ENCODE measurements at regions not wholly inside any gene's neighbourhood (a gene's known extent, or its start where the extent isn't known, plus 50 kb on each side); places are given as distances from the start of the nearest gene placed in this dataset.
A peak's percentile ranks its signal among the peaks of the same experiment; 100 is the strongest.

GRCh38 chr18:78196280-78196679, 783.3 kb upstream of the SALL3 start:
- no peaks in the 10 kb centered on the region for H3K36me3 ChIP-seq
- H3K27me3 ChIP-seq: no peaks in the 10 kb centered on the region
- no peaks in the 10 kb centered on the region for H3K9me3 ChIP-seq
- H3K4me1 ChIP-seq: no peaks in the 10 kb centered on the region
- TF ChIP-seq CTCF (IDR thresholded peaks at IDR 0.05): no peak
- intact Hi-C loops (cut with DNase I): no loop called here
- ATAC-seq (no peak), DNase-seq (no peak)
- H3K4me3 ChIP-seq: no peak overlapping the region
- no peak overlapping the region for H3K27ac ChIP-seq

DNA sequence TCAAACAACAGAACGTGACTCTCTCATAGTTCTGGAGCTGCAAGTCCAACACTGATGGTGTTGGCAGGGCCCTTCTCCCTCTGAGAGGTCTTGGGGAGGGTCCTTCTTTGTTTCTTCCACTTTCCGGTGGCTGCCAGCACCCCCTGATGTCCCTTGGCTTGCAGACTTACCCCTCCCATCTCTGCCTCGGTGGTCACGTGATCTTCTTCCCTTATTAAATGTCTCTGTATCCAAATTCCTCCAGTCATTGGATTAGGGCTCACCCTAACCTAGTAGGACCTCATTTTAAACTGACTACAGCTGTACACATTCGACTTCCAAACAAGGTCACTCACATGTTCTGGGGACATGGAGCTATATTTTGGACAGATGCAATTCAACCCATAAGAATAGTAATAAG, 780.6 kb upstream of the SALL3 start:
- no peak for TF ChIP-seq CTCF (IDR thresholded peaks at IDR 0.05)
- intact Hi-C loops (cut with DNase I): no loop called here
- Histone ChIP-seq H3K9me3 (no peaks in the 10 kb centered on the region), H3K27me3 (no peaks in the 10 kb centered on the region), H3K36me3 (no peaks in the 10 kb centered on the region), H3K4me3 (no peak overlapping the region), H3K27ac (no peak overlapping the region), H3K4me1 (no peaks in the 10 kb centered on the region)
- no peak for ATAC-seq
- DNase-seq: no peak

DNA sequence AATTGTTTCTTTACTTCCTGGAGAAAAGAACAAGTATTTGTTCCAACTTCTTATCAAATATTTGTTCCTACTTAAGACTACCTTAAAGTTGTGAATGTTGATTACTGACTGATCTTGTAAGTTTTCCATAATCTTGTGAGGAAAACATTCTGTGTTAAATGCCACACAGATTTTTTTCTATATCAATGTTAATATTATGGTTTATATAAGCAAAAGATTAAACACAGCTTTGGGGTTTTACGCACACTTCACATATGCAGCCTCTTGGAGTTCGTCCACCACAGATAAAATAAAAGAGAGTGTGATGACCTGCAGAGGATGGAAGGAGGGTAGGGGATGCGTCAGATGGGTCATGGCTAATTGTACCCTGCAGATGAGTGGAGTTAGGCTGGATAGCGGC, 780.0 kb upstream of the SALL3 start:
- H3K4me1 ChIP-seq: no peaks in the 10 kb centered on the region

GRCh38 chr18:78207942-78208341, 771.7 kb upstream of the SALL3 start:
- intact Hi-C loops (cut with DNase I): no loop called here
- Histone ChIP-seq H3K9me3 (no peaks in the 10 kb centered on the region), H3K4me3 (no peak overlapping the region), H3K27ac (no peak overlapping the region), H3K36me3 (no peaks in the 10 kb centered on the region), H3K4me1 (no peaks in the 10 kb centered on the region), H3K27me3 (no peaks in the 10 kb centered on the region)
- no peak for ATAC-seq
- DNase-seq: peak in 1 of 4 donors; percentile 48
- TF ChIP-seq CTCF (IDR thresholded peaks at IDR 0.05): no peak

More for the DNA sequence above, 780.0 kb upstream of the SALL3 start:
- H3K9me3 ChIP-seq: no peaks in the 10 kb centered on the region
- intact Hi-C loops (cut with DNase I): no loop called here
- no peak overlapping the region for H3K27ac ChIP-seq
- DNase-seq (no peak), ATAC-seq (no peak)
- no peak for TF ChIP-seq CTCF (IDR thresholded peaks at IDR 0.05)
- no peaks in the 10 kb centered on the region for H3K27me3 ChIP-seq
- no peaks in the 10 kb centered on the region for H3K36me3 ChIP-seq
- H3K4me3 ChIP-seq: no peak overlapping the region

GRCh38 chr18:78208461-78208860, 771.2 kb upstream of the SALL3 start:
- H3K27me3 ChIP-seq: no peaks in the 10 kb centered on the region
- no peak for ATAC-seq
- H3K4me3 ChIP-seq: no peak overlapping the region
- intact Hi-C loops (cut with DNase I): no loop called here
- no peak for TF ChIP-seq CTCF (IDR thresholded peaks at IDR 0.05)
- no peak overlapping the region for H3K27ac ChIP-seq
- no peaks in the 10 kb centered on the region for H3K9me3 ChIP-seq
- no peak for DNase-seq
- no peaks in the 10 kb centered on the region for H3K36me3 ChIP-seq
- H3K4me1 ChIP-seq: no peaks in the 10 kb centered on the region

Data from left lung (tissue), 4 donors.